ENCODE measurements at regions not wholly inside any gene's neighbourhood (a gene's known extent, or its start where the extent isn't known, plus 50 kb on each side); places are given as distances from the start of the nearest gene placed in this dataset.

- TF ChIP-seq ZFP3 (CRISPR knock-in tag; IDR thresholded peaks at IDR 0.05): no peak
- no peak for TF ChIP-seq TOX (CRISPR knock-in tag; IDR thresholded peaks at IDR 0.05; ENCODE audit: borderline replicate concordance)
- no peak for TF ChIP-seq CREB5 (CRISPR knock-in tag; IDR thresholded peaks at IDR 0.05; ENCODE audit: low read depth)
- no peak for TF ChIP-seq SNAI2 (CRISPR knock-in tag; IDR thresholded peaks at IDR 0.05)
- no peak for TF ChIP-seq TSHZ2 (CRISPR knock-in tag; IDR thresholded peaks at IDR 0.05)
- no peak for TF ChIP-seq POU6F1 (CRISPR knock-in tag; IDR thresholded peaks at IDR 0.05; ENCODE audit: borderline replicate concordance, low read depth)
- TF ChIP-seq ESRRG (CRISPR knock-in tag; IDR thresholded peaks at IDR 0.05): no peak
- TF ChIP-seq CSRNP3 (CRISPR knock-in tag; IDR thresholded peaks at IDR 0.05): no peak
- TF ChIP-seq ZC3H10 (CRISPR knock-in tag; IDR thresholded peaks at IDR 0.05): no peak
- no peak for TF ChIP-seq ISL1 (CRISPR knock-in tag; IDR thresholded peaks at IDR 0.05)
- no peak for TF ChIP-seq ZNF565 (CRISPR knock-in tag; conservative IDR thresholded peaks at IDR 0.05; ENCODE audit: low read depth)
- no peak for ATAC-seq
These were observed 476.5 kb downstream of the FOXG1 start for GRCh38 chr14:29242755-29243754.

- no peak for TF ChIP-seq CSDC2 (CRISPR knock-in tag; IDR thresholded peaks at IDR 0.05)
- no peak for TF ChIP-seq ZNF565 (CRISPR knock-in tag; conservative IDR thresholded peaks at IDR 0.05; ENCODE audit: low read depth)
- no peak for TF ChIP-seq SNAI2 (CRISPR knock-in tag; IDR thresholded peaks at IDR 0.05)
- no peak for TF ChIP-seq ZFP3 (CRISPR knock-in tag; IDR thresholded peaks at IDR 0.05)
- TF ChIP-seq ARNTL (CRISPR knock-in tag; IDR thresholded peaks at IDR 0.05; ENCODE audit: borderline replicate concordance, low read depth): no peak
- no peak for TF ChIP-seq GLIS3 (CRISPR knock-in tag; IDR thresholded peaks at IDR 0.05)
- no peak for TF ChIP-seq PPARA (CRISPR knock-in tag; IDR thresholded peaks at IDR 0.05; ENCODE audit: borderline replicate concordance)
- no peak for TF ChIP-seq ZNF8 (CRISPR knock-in tag; IDR thresholded peaks at IDR 0.05)
- no peak for TF ChIP-seq OSR1 (CRISPR knock-in tag; IDR thresholded peaks at IDR 0.05)
- TF ChIP-seq POU6F1 (CRISPR knock-in tag; IDR thresholded peaks at IDR 0.05; ENCODE audit: borderline replicate concordance, low read depth): no peak
- ATAC-seq: no peak
These were observed 489.1 kb downstream of the FOXG1 start for GRCh38 chr14:29255692-29256091.

- no peak for ATAC-seq
- TF ChIP-seq CSDC2 (CRISPR knock-in tag; IDR thresholded peaks at IDR 0.05) (no peak), CSRNP3 (CRISPR knock-in tag; IDR thresholded peaks at IDR 0.05) (no peak), ZFP3 (CRISPR knock-in tag; IDR thresholded peaks at IDR 0.05) (no peak), ZNF70 (CRISPR knock-in tag; IDR thresholded peaks at IDR 0.05) (no peak), BACH2 (CRISPR knock-in tag; IDR thresholded peaks at IDR 0.05; ENCODE audit: borderline replicate concordance) (no peak), ESRRG (CRISPR knock-in tag; IDR thresholded peaks at IDR 0.05) (no peak), ISL1 (CRISPR knock-in tag; IDR thresholded peaks at IDR 0.05) (no peak), SNAI2 (CRISPR knock-in tag; IDR thresholded peaks at IDR 0.05) (no peak), ARNTL (CRISPR knock-in tag; IDR thresholded peaks at IDR 0.05; ENCODE audit: borderline replicate concordance, low read depth) (no peak), ZNF565 (CRISPR knock-in tag; conservative IDR thresholded peaks at IDR 0.05; ENCODE audit: low read depth) (no peak), PPARA (CRISPR knock-in tag; IDR thresholded peaks at IDR 0.05; ENCODE audit: borderline replicate concordance) (no peak), CREB5 (CRISPR knock-in tag; IDR thresholded peaks at IDR 0.05; ENCODE audit: low read depth) (no peak), OSR1 (CRISPR knock-in tag; IDR thresholded peaks at IDR 0.05) (no peak), TOX (CRISPR knock-in tag; IDR thresholded peaks at IDR 0.05; ENCODE audit: borderline replicate concordance) (no peak), GLIS3 (CRISPR knock-in tag; IDR thresholded peaks at IDR 0.05) (no peak), TCF4 (CRISPR knock-in tag; IDR thresholded peaks at IDR 0.05; ENCODE audit: borderline replicate concordance) (no peak)
These were observed 496.4 kb downstream of the FOXG1 start for GRCh38 chr14:29262979-29263378.
